ENCODE measurements at regions not wholly inside any gene's neighbourhood (a gene's known extent, or its start where the extent isn't known, plus 50 kb on each side); places are given as distances from the start of the nearest gene placed in this dataset.
"Not testable (repeated sequence)": the region's sequence is repeated elsewhere in the genome, so short reads cannot be mapped to it uniquely, and the experiment has no call there.

- Mint-ChIP-seq H3K9me3 (peaks cover 10% of the 10 kb centered on the region), H3K4me1 (ENCODE audit: low read depth) (no peaks in the 10 kb centered on the region), H3K36me3 (ENCODE audit: low read depth) (no peaks in the 10 kb centered on the region), H3K27ac (no peak overlapping the region), H3K4me3 (no peak overlapping the region), H3K27me3 (no peaks in the 10 kb centered on the region)
- TF ChIP-seq, protein P1, sequence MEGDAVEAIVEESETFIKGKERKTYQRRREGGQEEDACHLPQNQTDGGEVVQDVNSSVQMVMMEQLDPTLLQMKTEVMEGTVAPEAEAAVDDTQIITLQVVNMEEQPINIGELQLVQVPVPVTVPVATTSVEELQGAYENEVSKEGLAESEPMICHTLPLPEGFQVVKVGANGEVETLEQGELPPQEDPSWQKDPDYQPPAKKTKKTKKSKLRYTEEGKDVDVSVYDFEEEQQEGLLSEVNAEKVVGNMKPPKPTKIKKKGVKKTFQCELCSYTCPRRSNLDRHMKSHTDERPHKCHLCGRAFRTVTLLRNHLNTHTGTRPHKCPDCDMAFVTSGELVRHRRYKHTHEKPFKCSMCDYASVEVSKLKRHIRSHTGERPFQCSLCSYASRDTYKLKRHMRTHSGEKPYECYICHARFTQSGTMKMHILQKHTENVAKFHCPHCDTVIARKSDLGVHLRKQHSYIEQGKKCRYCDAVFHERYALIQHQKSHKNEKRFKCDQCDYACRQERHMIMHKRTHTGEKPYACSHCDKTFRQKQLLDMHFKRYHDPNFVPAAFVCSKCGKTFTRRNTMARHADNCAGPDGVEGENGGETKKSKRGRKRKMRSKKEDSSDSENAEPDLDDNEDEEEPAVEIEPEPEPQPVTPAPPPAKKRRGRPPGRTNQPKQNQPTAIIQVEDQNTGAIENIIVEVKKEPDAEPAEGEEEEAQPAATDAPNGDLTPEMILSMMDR (IDR thresholded peaks at IDR 0.05), result no peak
- intact Hi-C loops (cut with DNase I, micrococcal nuclease), result no loop called here
- CTCF ChIA-PET, result no interaction called here
- H3K27me3 ChIP-seq (ENCODE audit: control insufficient read depth in 1 of 2, insufficient read depth in 2 of 2, low read length in 2 of 2), result no peaks in the 10 kb centered on the region
- DNase-seq (no peak), ATAC-seq (ENCODE audit: poor library complexity) (no peak)
- no peaks in the 10 kb centered on the region for H3K36me3 ChIP-seq (ENCODE audit: insufficient read depth, low read length)
- no peaks in the 10 kb centered on the region for H3K9me3 ChIP-seq (ENCODE audit: control insufficient read depth in 1 of 2, insufficient read depth in 1 of 2, low read length in 2 of 2)
- no peak overlapping the region for H3K27ac ChIP-seq (ENCODE audit: low read depth in 1 of 2, low read length in 2 of 2)
- no peaks in the 10 kb centered on the region for H3K4me1 ChIP-seq (ENCODE audit: insufficient read depth, low read length)
- POLR2A ChIA-PET, result no interaction called here
- H3K4me3 ChIP-seq (ENCODE audit: low read length), result no peak overlapping the region
Measured at GRCh38 chr12:93996321-93996720, 152.1 kb upstream of the PLXNC1 start.

GRCh38 chr12:94001691-94002090, 146.7 kb upstream of the PLXNC1 start:
- peaks cover 7% of the 10 kb centered on the region for H3K4me1 Mint-ChIP-seq (ENCODE audit: low read depth)
- CTCF ChIA-PET, result no interaction called here
- Histone ChIP-seq H3K27ac (ENCODE audit: low read depth in 1 of 2, low read length in 2 of 2) (no peak overlapping the region), H3K4me1 (ENCODE audit: insufficient read depth, low read length) (no peaks in the 10 kb centered on the region), H3K9me3 (ENCODE audit: control insufficient read depth in 1 of 2, insufficient read depth in 1 of 2, low read length in 2 of 2) (no peaks in the 10 kb centered on the region), H3K4me3 (ENCODE audit: low read length) (no peak overlapping the region), H3K27me3 (ENCODE audit: control insufficient read depth in 1 of 2, insufficient read depth in 2 of 2, low read length in 2 of 2) (no peaks in the 10 kb centered on the region), H3K36me3 (ENCODE audit: insufficient read depth, low read length) (no peaks in the 10 kb centered on the region)
- intact Hi-C loops (cut with DNase I, micrococcal nuclease), result no loop called here
- peaks cover 3% of the 10 kb centered on the region for H3K27me3 Mint-ChIP-seq
- H3K36me3 Mint-ChIP-seq (ENCODE audit: low read depth), result peaks cover 21% of the 10 kb centered on the region
- POLR2A ChIA-PET, result no interaction called here
- TF ChIP-seq, protein P1 (IDR thresholded peaks at IDR 0.05), result no peak
- no peak overlapping the region for H3K4me3 Mint-ChIP-seq
- peaks cover 16% of the 10 kb centered on the region for H3K9me3 Mint-ChIP-seq
- no peak overlapping the region for H3K27ac Mint-ChIP-seq
- no peak for DNase-seq
- no peak for ATAC-seq (ENCODE audit: poor library complexity)

DNA sequence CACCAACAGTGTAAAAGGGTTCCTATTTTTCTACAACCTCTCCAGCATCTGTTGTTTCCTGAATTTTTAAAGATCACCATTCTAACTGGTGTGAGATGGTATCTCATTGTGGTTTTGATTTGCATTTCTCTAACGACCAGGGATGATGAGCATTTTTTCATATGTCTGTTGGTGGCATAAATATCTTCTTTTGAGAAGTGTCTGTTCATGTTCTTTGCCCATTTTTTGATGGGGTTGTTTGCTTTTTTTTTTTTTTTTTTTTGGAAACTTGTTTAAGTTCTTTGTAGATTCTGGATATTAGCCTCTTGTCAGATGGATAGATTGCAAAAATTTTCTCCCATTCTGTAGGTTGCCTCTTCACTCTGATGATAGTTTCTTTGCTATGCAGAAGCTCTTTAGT, 145.5 kb upstream of the PLXNC1 start:
- H3K27me3 ChIP-seq (ENCODE audit: control insufficient read depth in 1 of 2, insufficient read depth in 2 of 2, low read length in 2 of 2); H3K4me1 ChIP-seq (ENCODE audit: insufficient read depth, low read length); H3K36me3 ChIP-seq (ENCODE audit: insufficient read depth, low read length); H3K27ac ChIP-seq (ENCODE audit: low read depth in 1 of 2, low read length in 2 of 2); H3K27me3 Mint-ChIP-seq; H3K9me3 ChIP-seq (ENCODE audit: control insufficient read depth in 1 of 2, insufficient read depth in 1 of 2, low read length in 2 of 2); DNase-seq; ATAC-seq (ENCODE audit: poor library complexity); H3K27ac Mint-ChIP-seq; H3K4me3 ChIP-seq (ENCODE audit: low read length); CTCF ChIA-PET; H3K4me3 Mint-ChIP-seq; POLR2A ChIA-PET; intact Hi-C loops (cut with DNase I, micrococcal nuclease): not testable (repeated sequence)
- H3K9me3 Mint-ChIP-seq, result peaks cover 15% of the 10 kb centered on the region
- peaks cover 31% of the 10 kb centered on the region for H3K36me3 Mint-ChIP-seq (ENCODE audit: low read depth)
- peaks cover 19% of the 10 kb centered on the region for H3K4me1 Mint-ChIP-seq (ENCODE audit: low read depth)

GRCh38 chr12:94007833-94008232, 140.5 kb upstream of the PLXNC1 start:
- H3K4me3 ChIP-seq (ENCODE audit: low read length); H3K27me3 ChIP-seq (ENCODE audit: control insufficient read depth in 1 of 2, insufficient read depth in 2 of 2, low read length in 2 of 2); H3K27me3 Mint-ChIP-seq; H3K9me3 Mint-ChIP-seq; intact Hi-C loops (cut with DNase I, micrococcal nuclease); H3K36me3 ChIP-seq (ENCODE audit: insufficient read depth, low read length); H3K4me3 Mint-ChIP-seq; H3K9me3 ChIP-seq (ENCODE audit: control insufficient read depth in 1 of 2, insufficient read depth in 1 of 2, low read length in 2 of 2); H3K27ac ChIP-seq (ENCODE audit: low read depth in 1 of 2, low read length in 2 of 2): not testable (repeated sequence)
- DNase-seq (peak; percentile 46 to 83 (median 66)), ATAC-seq (ENCODE audit: poor library complexity) (peak; percentile 97)
- CTCF ChIA-PET, result interaction anchor here (1.2 kb wide), 1 partner anchor 439 kb away, joined by 3 read pairs; no protein-coding TSS in a partner anchor
- peak overlapping the region; percentile 76 for H3K27ac Mint-ChIP-seq
- peaks cover 34% of the 10 kb centered on the region for H3K36me3 Mint-ChIP-seq (ENCODE audit: low read depth)
- peaks cover 11% of the 10 kb centered on the region for H3K4me1 ChIP-seq (ENCODE audit: insufficient read depth, low read length)
- peaks cover 34% of the 10 kb centered on the region for H3K4me1 Mint-ChIP-seq (ENCODE audit: low read depth)
- POLR2A ChIA-PET, result interaction anchor here (1.0 to 1.4 kb wide), 5 partner anchors 23 to 331 kb away, joined by 3 to 6 read pairs (median 3); partner anchors contain the start of gene CRADD

All from CD4-positive, alpha-beta T cell (primary cell).